Colonic mucosa (tissue), 4 donors: ENCODE measurements at regions not wholly inside any gene's neighbourhood (a gene's known extent, or its start where the extent isn't known, plus 50 kb on each side); places are given as distances from the start of the nearest gene placed in this dataset.

Experiments
- DNase-seq: peaks from one replicate; pipeline ENCODE4 v3.0.0-alpha.2; 2020
- H3K27ac ChIP-seq: fragments of 200-600 bp; one replicate; pipeline ENCODE4 v1.8.0; 2021
- H3K27me3 ChIP-seq: fragments of 200-600 bp; one replicate; pipeline ENCODE4 v1.8.0; 2021
- H3K36me3 ChIP-seq: fragments of 200-600 bp; one replicate; pipeline ENCODE4 v1.8.0; 2021
- H3K4me1 ChIP-seq: fragments of 200-600 bp; one replicate; pipeline ENCODE4 v1.8.0; 2021; ENCODE audit warnings: mild to moderate bottlenecking
- H3K4me3 ChIP-seq: fragments of 200-600 bp; one replicate; pipeline ENCODE4 v1.8.0; 2021
- H3K9ac ChIP-seq, 2 donors: one replicate each; pipeline ENCODE4 v1.7.0; 2013; ENCODE audit warnings: control low read depth in 2 of 2, low read depth in 2 of 2, low read length in 2 of 2
- H3K9me3 ChIP-seq: fragments of 200-600 bp; one replicate; pipeline ENCODE4 v1.8.0; 2021
- CTCF ChIP-seq: fragments of 200-600 bp; IDR thresholded peaks from one replicate; pipeline ENCODE4 v1.8.0; 2022; ENCODE audit warnings: antibody characterized with exemption, mild to moderate bottlenecking
- intact Hi-C: fragments of 100-400 bp; cut with DNase I; formaldehyde crosslinking; loops from one replicate; pipeline ENCODE4 v1.14.1; 2022
- donor health status: healthy.
- donor health status: DM: no; HTN: no; CAD: no.
- donor health status: DM: no; HTN: no; CAD: no.

DNA sequence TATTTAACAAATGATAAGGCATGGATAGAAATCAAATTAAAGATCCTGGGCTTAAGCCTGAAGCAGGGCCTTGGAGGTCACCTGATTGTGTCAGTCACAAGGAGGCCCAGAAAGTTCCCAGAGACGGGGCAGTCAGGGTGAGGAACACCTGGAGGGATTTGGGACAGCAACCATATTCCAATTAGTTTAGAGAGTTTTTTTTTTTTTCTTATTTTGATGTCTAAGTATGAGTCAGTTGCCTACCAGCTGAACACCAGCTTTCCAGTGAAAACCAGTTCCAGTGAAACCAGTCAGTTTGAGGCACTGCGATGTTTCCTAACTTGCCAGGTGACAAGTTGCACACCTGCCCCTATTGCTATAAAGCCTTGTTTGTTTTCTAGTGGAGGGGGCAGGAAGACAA is 350.7 kb upstream of the AZI2 start:
- peak; percentile 41 for DNase-seq
- no peaks in the 10 kb centered on the region for H3K9me3 ChIP-seq
- no peak overlapping the region for H3K4me3 ChIP-seq
- H3K4me1 ChIP-seq = no peaks in the 10 kb centered on the region
- no peak overlapping the region for H3K27ac ChIP-seq
- intact Hi-C loops = no loop called here
- no peak for TF ChIP-seq CTCF
- no peaks in the 10 kb centered on the region for H3K27me3 ChIP-seq
- H3K9ac ChIP-seq = no peak overlapping the region
- H3K36me3 ChIP-seq = no peaks in the 10 kb centered on the region

GRCh38 chr3:28700728-28701127 is 352.1 kb upstream of the AZI2 start:
- Histone ChIP-seq H3K9ac (no peak overlapping the region), H3K4me1 (no peaks in the 10 kb centered on the region), H3K9me3 (no peaks in the 10 kb centered on the region), H3K4me3 (no peak overlapping the region), H3K27ac (no peak overlapping the region), H3K36me3 (no peaks in the 10 kb centered on the region), H3K27me3 (no peaks in the 10 kb centered on the region)
- intact Hi-C loops = no loop called here
- no peak for DNase-seq
- no peak for TF ChIP-seq CTCF

DNA sequence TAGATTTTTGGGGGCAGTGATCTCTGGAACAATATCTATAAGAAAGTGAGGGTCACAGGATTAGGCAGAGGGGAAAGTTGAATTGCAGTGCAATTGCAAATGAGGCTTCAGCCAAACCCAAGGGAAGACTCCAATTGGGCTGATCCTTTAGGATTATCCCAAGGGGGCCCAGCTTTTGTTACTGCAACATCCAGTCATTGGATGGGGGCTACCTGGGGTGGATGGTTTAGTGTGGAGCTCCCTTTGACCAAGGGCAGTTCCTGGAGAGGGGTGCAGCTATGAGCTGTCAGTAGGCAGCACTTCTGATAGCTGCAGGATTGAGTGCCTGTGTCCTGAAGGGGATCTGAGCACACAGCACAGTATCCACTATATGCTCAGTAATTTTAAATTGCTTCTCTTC is 355.2 kb upstream of the AZI2 start:
- Histone ChIP-seq H3K36me3 (no peaks in the 10 kb centered on the region), H3K27ac (no peak overlapping the region), H3K9me3 (no peaks in the 10 kb centered on the region), H3K9ac (no peak overlapping the region), H3K27me3 (no peaks in the 10 kb centered on the region), H3K4me1 (no peaks in the 10 kb centered on the region), H3K4me3 (no peak overlapping the region)
- TF ChIP-seq CTCF = no peak
- no peak for DNase-seq
- intact Hi-C loops = no loop called here

- no peaks in the 10 kb centered on the region for H3K36me3 ChIP-seq
- no peak for TF ChIP-seq CTCF
- intact Hi-C loops = no loop called here
- no peak overlapping the region for H3K4me3 ChIP-seq
- no peak overlapping the region for H3K9ac ChIP-seq
- no peaks in the 10 kb centered on the region for H3K9me3 ChIP-seq
- H3K27ac ChIP-seq = no peak overlapping the region
- no peaks in the 10 kb centered on the region for H3K27me3 ChIP-seq
- no peaks in the 10 kb centered on the region for H3K4me1 ChIP-seq
- DNase-seq = no peak
These were observed 362.7 kb upstream of the AZI2 start for GRCh38 chr3:28711293-28711692.

DNA sequence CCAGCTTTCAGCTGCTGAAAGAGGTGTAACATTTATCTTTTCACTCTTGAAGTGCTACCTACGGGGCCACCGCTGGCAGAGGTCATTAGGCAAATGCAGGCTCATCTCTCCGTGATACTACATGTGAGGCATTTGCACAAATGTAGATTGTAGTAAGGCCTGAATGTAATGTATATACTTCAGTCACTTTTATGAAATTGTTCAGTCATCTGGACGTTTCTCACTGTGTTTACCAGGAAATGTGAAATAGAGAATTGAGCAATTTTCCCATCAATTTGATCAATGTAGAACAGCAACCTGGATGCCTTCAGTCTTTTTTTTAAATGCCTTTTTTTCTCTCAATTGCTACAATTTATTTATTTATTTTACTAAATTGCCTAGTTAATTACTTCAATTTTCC is 368.3 kb upstream of the AZI2 start:
- H3K4me3 ChIP-seq = no peak overlapping the region
- intact Hi-C loops = no loop called here
- no peak for DNase-seq
- no peak overlapping the region for H3K27ac ChIP-seq
- TF ChIP-seq CTCF = no peak
- no peaks in the 10 kb centered on the region for H3K36me3 ChIP-seq
- no peak overlapping the region for H3K9ac ChIP-seq
- no peaks in the 10 kb centered on the region for H3K9me3 ChIP-seq
- H3K4me1 ChIP-seq = no peaks in the 10 kb centered on the region
- H3K27me3 ChIP-seq = no peaks in the 10 kb centered on the region
